ENCODE measurements at regions not wholly inside any gene's neighbourhood (a gene's known extent, or its start where the extent isn't known, plus 50 kb on each side); places are given as distances from the start of the nearest gene placed in this dataset.

DNA sequence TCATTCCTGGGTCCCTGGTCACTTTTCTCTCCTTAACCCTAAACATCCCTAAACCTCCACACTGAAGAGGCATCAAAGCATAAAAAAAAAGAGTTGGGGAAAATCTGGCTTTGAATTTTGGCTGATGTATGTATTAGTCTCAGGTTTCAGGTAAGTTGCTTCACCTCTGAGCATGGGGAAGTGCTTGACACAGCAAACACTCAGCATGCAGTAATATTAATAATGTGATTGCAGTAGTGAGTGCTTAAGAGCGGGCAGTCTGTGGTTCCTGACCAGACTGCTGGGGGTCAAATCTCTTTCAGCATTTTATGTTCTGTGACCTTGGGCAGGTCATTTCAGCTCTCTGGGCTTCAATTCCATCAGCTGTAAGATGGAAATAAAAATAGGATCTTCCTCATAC is 467.9 kb downstream of the SOX2 start:
- TF ChIP-seq, protein P1, sequence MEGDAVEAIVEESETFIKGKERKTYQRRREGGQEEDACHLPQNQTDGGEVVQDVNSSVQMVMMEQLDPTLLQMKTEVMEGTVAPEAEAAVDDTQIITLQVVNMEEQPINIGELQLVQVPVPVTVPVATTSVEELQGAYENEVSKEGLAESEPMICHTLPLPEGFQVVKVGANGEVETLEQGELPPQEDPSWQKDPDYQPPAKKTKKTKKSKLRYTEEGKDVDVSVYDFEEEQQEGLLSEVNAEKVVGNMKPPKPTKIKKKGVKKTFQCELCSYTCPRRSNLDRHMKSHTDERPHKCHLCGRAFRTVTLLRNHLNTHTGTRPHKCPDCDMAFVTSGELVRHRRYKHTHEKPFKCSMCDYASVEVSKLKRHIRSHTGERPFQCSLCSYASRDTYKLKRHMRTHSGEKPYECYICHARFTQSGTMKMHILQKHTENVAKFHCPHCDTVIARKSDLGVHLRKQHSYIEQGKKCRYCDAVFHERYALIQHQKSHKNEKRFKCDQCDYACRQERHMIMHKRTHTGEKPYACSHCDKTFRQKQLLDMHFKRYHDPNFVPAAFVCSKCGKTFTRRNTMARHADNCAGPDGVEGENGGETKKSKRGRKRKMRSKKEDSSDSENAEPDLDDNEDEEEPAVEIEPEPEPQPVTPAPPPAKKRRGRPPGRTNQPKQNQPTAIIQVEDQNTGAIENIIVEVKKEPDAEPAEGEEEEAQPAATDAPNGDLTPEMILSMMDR (IDR thresholded peaks at IDR 0.05; ENCODE audit: insufficient read depth, low read depth, low read length): no peak
- TF ChIP-seq EZH2 (IDR thresholded peaks at IDR 0.05; ENCODE audit: insufficient read depth, low read length): no peak

All from astrocyte (in vitro differentiated cells and primary cell).